IMR-90 (cell line): ENCODE measurements at regions not wholly inside any gene's neighbourhood (a gene's known extent, or its start where the extent isn't known, plus 50 kb on each side); places are given as distances from the start of the nearest gene placed in this dataset.

Experiments
- ATAC-seq: fragments of 200-7000 bp; cut with Tn5 transposase; 2 replicates; pipeline ENCODE4 v1.9.1; 2020; ENCODE audit warnings: low read depth, mild to moderate bottlenecking, moderate library complexity
- BruUV-seq: library from RNA; stranded (reverse); fragments of 400-500 nt; replicated peaks from 2 replicates; lab custom pipeline; 2021; lab: Mats Ljungman, UMichigan
- CTCF ChIA-PET: fragments of 300-600 bp; formaldehyde crosslinking; extraction: SDS; loops from one replicate; lab custom pipeline; 2021; ENCODE audit warnings: antibody characterized with exemption; lab: Yijun Ruan, JAX
- POLR2A ChIA-PET: fragments of 300-600 bp; sonication (Branson Sonifier 250); formaldehyde crosslinking; loops from one replicate; lab custom pipeline; 2022; ENCODE audit warnings: antibody characterized with exemption; ENCODE audit not compliant: unreplicated experiment; lab: Charles Lee
- DNase-seq: peaks from one replicate; pipeline ENCODE4 v3.0.0; 2013
- H2AFZ ChIP-seq: replicated peaks from 2 replicates; pipeline ENCODE3; 2013; ENCODE audit warnings: low read length, mild to moderate bottlenecking; ENCODE audit not compliant: poor library complexity
- H2AK5ac ChIP-seq: 2 replicates; pipeline ENCODE4 v1.6.1; 2013; ENCODE audit warnings: low read depth, low read length, inconsistent platforms
- H2AK9ac ChIP-seq: replicated peaks from 2 replicates; pipeline ENCODE3; 2013; ENCODE audit warnings: mild to moderate bottlenecking, low read depth, low read length, moderate library complexity; ENCODE audit not compliant: poor library complexity
- H2BK120ac ChIP-seq: 2 replicates; pipeline ENCODE4 v1.6.1; 2013; ENCODE audit warnings: low read depth, low read length, inconsistent platforms
- H2BK15ac ChIP-seq: 3 replicates; pipeline ENCODE4 v1.6.1; 2013; ENCODE audit warnings: low read depth, low read length, inconsistent platforms
- H2BK20ac ChIP-seq: 2 replicates; pipeline ENCODE4 v1.6.1; 2013; ENCODE audit warnings: low read depth, mild to moderate bottlenecking, inconsistent platforms, low read length, moderate library complexity
- H2BK5ac ChIP-seq: 2 replicates; pipeline ENCODE4 v1.6.1; 2013; ENCODE audit warnings: mild to moderate bottlenecking, low read depth, low read length, inconsistent platforms; ENCODE audit not compliant: poor library complexity, severe bottlenecking
- H3K14ac ChIP-seq: replicated peaks from 2 replicates; pipeline ENCODE4 v1.6.1; 2013; ENCODE audit warnings: low read depth, low read length, inconsistent platforms
- H3K18ac ChIP-seq: 2 replicates; pipeline ENCODE4 v1.6.1; 2013; ENCODE audit warnings: low read depth, low read length, control low read depth
- H3K23ac ChIP-seq: 2 replicates; pipeline ENCODE4 v1.6.1; 2013; ENCODE audit warnings: low read depth, low read length, inconsistent platforms
- H3K27ac ChIP-seq: 2 replicates; pipeline ENCODE4 v1.5.1; 2013; ENCODE audit warnings: mild to moderate bottlenecking, control low read depth, low read length; ENCODE audit not compliant: insufficient read depth
- H3K27me3 ChIP-seq: 2 replicates; pipeline ENCODE4 v1.6.1; 2013; ENCODE audit warnings: low read length; ENCODE audit not compliant: control insufficient read depth, insufficient read depth
- H3K36me3 ChIP-seq: 2 replicates; pipeline ENCODE4 v1.6.1; 2013; ENCODE audit warnings: low read length, mixed read lengths; ENCODE audit not compliant: control insufficient read depth, insufficient read depth
- H3K4ac ChIP-seq: 2 replicates; pipeline ENCODE4 v1.6.1; 2013; ENCODE audit warnings: low read depth, low read length, inconsistent platforms
- H3K4me1 ChIP-seq: 2 replicates; pipeline ENCODE4 v1.6.1; 2013; ENCODE audit warnings: low read length, mixed read lengths; ENCODE audit not compliant: control insufficient read depth, insufficient read depth
- H3K4me2 ChIP-seq: 2 replicates; pipeline ENCODE4 v1.6.1; 2013; ENCODE audit warnings: low read depth, mild to moderate bottlenecking, control low read depth, low read length, moderate library complexity
- H3K4me3 ChIP-seq: 2 replicates; pipeline ENCODE4 v1.5.1; 2013; ENCODE audit warnings: low read depth, mild to moderate bottlenecking, control low read depth, low read length, moderate library complexity; ENCODE audit not compliant: insufficient read depth
- H3K56ac ChIP-seq: 2 replicates; pipeline ENCODE4 v1.6.1; 2013; ENCODE audit warnings: low read length, inconsistent platforms; ENCODE audit not compliant: insufficient read depth; ENCODE audit errors: extremely low read depth
- H3K79me1 ChIP-seq, 2 experiments: 2 replicates each; pipeline ENCODE4 v1.6.1; 2013; ENCODE audit warnings: low read length in 2 of 2, inconsistent platforms in 1 of 2, low read depth in 1 of 2
- H3K9ac ChIP-seq: 2 replicates; pipeline ENCODE4 v1.6.1; 2013; ENCODE audit warnings: low read depth, low read length, control low read depth
- H3K9me1 ChIP-seq: 2 replicates; pipeline ENCODE4 v1.6.1; 2013; ENCODE audit warnings: low read length, inconsistent platforms; ENCODE audit not compliant: insufficient read depth
- H3K9me3 ChIP-seq: 2 replicates; pipeline ENCODE4 v1.6.1; 2013; ENCODE audit warnings: low read length; ENCODE audit not compliant: control insufficient read depth, insufficient read depth
- H4K20me1 ChIP-seq: 2 replicates; pipeline ENCODE4 v1.6.1; 2013; ENCODE audit warnings: low read length, inconsistent platforms; ENCODE audit not compliant: insufficient read depth
- H4K5ac ChIP-seq: 2 replicates; pipeline ENCODE4 v1.6.1; 2013; ENCODE audit warnings: mild to moderate bottlenecking, low read depth, low read length, control low read depth
- H4K8ac ChIP-seq, 2 experiments: 2 replicates each; pipeline ENCODE4 v1.6.1; 2013; ENCODE audit warnings: low read depth in 2 of 2, low read length in 2 of 2, control low read depth in 1 of 2, inconsistent platforms in 1 of 2
- H4K91ac ChIP-seq: 2 replicates; pipeline ENCODE4 v1.6.1; 2013; ENCODE audit warnings: low read depth, low read length, inconsistent platforms; ENCODE audit not compliant: insufficient read depth
- CEBPB ChIP-seq: IDR thresholded peaks from 2 replicates; pipeline ENCODE4 v1.6.1; 2012; ENCODE audit warnings: low read depth, low read length, improper control_type of control experiment
- CHD1 ChIP-seq: IDR thresholded peaks from 2 replicates; pipeline ENCODE4 v1.6.1; 2012; ENCODE audit warnings: low read depth, low read length, improper control_type of control experiment
- FOS ChIP-seq: fragments of 150-350 bp; IDR thresholded peaks from 2 replicates; pipeline ENCODE4 v1.6.1; 2016; ENCODE audit warnings: low read depth, low read length
- MAFK ChIP-seq: IDR thresholded peaks from 2 replicates; pipeline ENCODE4 v1.6.1; 2012; ENCODE audit warnings: low read depth, low read length, improper control_type of control experiment
- MAZ ChIP-seq: IDR thresholded peaks from 2 replicates; pipeline ENCODE4 v1.6.1; 2012; ENCODE audit warnings: low read depth, mild to moderate bottlenecking, low read length, improper control_type of control experiment, moderate library complexity, borderline replicate concordance
- NFE2L2 ChIP-seq: fragments of 150-350 bp; IDR thresholded peaks from 2 replicates; pipeline ENCODE4 v1.6.1; 2016; ENCODE audit warnings: low read depth, mild to moderate bottlenecking, low read length
- POLR2A ChIP-seq: IDR thresholded peaks from 2 replicates; pipeline ENCODE4 v1.6.1; 2012; ENCODE audit warnings: mild to moderate bottlenecking, low read depth, low read length
- RAD21 ChIP-seq: IDR thresholded peaks from 2 replicates; pipeline ENCODE4 v1.6.1; 2012; ENCODE audit warnings: low read length, improper control_type of control experiment
- RCOR1 ChIP-seq: IDR thresholded peaks from 2 replicates; pipeline ENCODE4 v1.6.1; 2012; ENCODE audit warnings: mild to moderate bottlenecking, low read length, improper control_type of control experiment; ENCODE audit not compliant: insufficient replicate concordance
- RFX5 ChIP-seq: IDR thresholded peaks from 2 replicates; pipeline ENCODE4 v1.8.0; 2012; ENCODE audit warnings: low read depth, mild to moderate bottlenecking, low read length, moderate library complexity
- SMC3 ChIP-seq: fragments of 150-350 bp; IDR thresholded peaks from 2 replicates; pipeline ENCODE4 v1.6.1; 2016; ENCODE audit warnings: low read depth, mild to moderate bottlenecking, antibody characterized with exemption, low read length, moderate library complexity
- WGBS, 2 experiments: methylation state at CpG; one replicate each; pipeline versions ENCODE4 v1.1.5 to v1.1.7; 2013; ENCODE audit warnings: missing lambda C conversion rate in 2 of 2; ENCODE audit not compliant: insufficient read length in 1 of 2; ENCODE audit errors: extremely low coverage in 2 of 2; 5-methylcytosine and 5-hydroxymethylcytosine counted together
- dilution Hi-C: fragments of 300-500 bp; cut with HindIII; formaldehyde crosslinking; loops from one replicate; pipeline ENCODE4 v1.14.3; 2018; ENCODE audit warnings: low sequenced_read_pairs; ENCODE audit not compliant: unreplicated experiment
- in situ Hi-C: fragments of 300-500 bp; cut with MboI; formaldehyde crosslinking; loops from 3 replicates; pipeline ENCODE4 v1.14.3; 2019; ENCODE audit warnings: low sequenced_read_pairs, inconsistent platforms, mixed read lengths
- intact Hi-C: fragments of 100-400 bp; cut with micrococcal nuclease; formaldehyde crosslinking; loops from 2 replicates; pipeline ENCODE4 v1.10.0; 2022
- TF ChIP-seq, protein P1 (sequence below): fragments of 150-350 bp; IDR thresholded peaks from 2 replicates; pipeline ENCODE4 v1.6.1; 2016; ENCODE audit warnings: low read depth, mild to moderate bottlenecking, low read length, moderate library complexity, borderline replicate concordance
- TF ChIP-seq, protein P2 (sequence below): fragments of 150-350 bp; IDR thresholded peaks from 2 replicates; pipeline ENCODE4 v1.6.1; 2017; ENCODE audit warnings: mild to moderate bottlenecking, antibody characterized with exemption, low read length, low read depth
- TF ChIP-seq, protein P3 (sequence below): conservative IDR thresholded peaks from 2 replicates; pipeline ENCODE4 v1.5.1; 2012; ENCODE audit warnings: mild to moderate bottlenecking, low read depth, low read length, improper control_type of control experiment

DNA sequence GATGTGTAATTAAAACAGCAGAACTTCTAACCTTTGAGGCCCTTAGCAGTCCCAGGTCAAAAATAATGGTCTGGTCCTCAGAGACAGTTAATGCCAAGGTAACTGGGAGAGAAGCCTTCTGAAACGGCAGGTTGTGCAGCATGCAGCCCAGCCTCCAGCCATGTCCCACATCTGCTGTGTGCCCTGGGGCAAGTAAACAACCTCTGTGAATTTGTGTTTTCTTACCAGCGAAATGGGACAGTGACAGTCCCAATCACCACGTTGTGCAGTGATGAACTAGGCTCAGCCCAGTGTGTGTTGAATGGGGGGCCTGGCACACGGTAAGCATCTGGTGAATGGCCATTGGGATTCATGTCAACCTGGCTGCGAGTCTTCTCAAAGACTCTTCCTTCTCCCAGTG lies 61.2 kb downstream of the EMX2 start:
- dilution Hi-C loops (no loop called here), intact Hi-C loops (no loop called here), in situ Hi-C loops (no loop called here)
- H3K9ac ChIP-seq = no peak overlapping the region
- TF ChIP-seq CEBPB (no peak), RAD21 (no peak), FOS (no peak), MAFK (no peak), RCOR1 (no peak), CHD1 (no peak), RFX5 (no peak), SMC3 (no peak), POLR2A (no peak), NFE2L2 (no peak), MAZ (no peak)
- TF ChIP-seq, protein P1, sequence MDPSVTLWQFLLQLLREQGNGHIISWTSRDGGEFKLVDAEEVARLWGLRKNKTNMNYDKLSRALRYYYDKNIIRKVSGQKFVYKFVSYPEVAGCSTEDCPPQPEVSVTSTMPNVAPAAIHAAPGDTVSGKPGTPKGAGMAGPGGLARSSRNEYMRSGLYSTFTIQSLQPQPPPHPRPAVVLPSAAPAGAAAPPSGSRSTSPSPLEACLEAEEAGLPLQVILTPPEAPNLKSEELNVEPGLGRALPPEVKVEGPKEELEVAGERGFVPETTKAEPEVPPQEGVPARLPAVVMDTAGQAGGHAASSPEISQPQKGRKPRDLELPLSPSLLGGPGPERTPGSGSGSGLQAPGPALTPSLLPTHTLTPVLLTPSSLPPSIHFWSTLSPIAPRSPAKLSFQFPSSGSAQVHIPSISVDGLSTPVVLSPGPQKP = no peak
- TF ChIP-seq, protein P2, sequence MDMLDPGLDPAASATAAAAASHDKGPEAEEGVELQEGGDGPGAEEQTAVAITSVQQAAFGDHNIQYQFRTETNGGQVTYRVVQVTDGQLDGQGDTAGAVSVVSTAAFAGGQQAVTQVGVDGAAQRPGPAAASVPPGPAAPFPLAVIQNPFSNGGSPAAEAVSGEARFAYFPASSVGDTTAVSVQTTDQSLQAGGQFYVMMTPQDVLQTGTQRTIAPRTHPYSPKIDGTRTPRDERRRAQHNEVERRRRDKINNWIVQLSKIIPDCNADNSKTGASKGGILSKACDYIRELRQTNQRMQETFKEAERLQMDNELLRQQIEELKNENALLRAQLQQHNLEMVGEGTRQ = no peak
- TF ChIP-seq, protein P3, sequence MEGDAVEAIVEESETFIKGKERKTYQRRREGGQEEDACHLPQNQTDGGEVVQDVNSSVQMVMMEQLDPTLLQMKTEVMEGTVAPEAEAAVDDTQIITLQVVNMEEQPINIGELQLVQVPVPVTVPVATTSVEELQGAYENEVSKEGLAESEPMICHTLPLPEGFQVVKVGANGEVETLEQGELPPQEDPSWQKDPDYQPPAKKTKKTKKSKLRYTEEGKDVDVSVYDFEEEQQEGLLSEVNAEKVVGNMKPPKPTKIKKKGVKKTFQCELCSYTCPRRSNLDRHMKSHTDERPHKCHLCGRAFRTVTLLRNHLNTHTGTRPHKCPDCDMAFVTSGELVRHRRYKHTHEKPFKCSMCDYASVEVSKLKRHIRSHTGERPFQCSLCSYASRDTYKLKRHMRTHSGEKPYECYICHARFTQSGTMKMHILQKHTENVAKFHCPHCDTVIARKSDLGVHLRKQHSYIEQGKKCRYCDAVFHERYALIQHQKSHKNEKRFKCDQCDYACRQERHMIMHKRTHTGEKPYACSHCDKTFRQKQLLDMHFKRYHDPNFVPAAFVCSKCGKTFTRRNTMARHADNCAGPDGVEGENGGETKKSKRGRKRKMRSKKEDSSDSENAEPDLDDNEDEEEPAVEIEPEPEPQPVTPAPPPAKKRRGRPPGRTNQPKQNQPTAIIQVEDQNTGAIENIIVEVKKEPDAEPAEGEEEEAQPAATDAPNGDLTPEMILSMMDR = no peak
- no peak overlapping the region for H3K18ac ChIP-seq
- no peaks in the 10 kb centered on the region for H3K9me1 ChIP-seq
- no peak overlapping the region for H2BK20ac ChIP-seq
- ChIA-PET POLR2A (no interaction called here), CTCF (no interaction called here)
- H3K36me3 ChIP-seq = no peaks in the 10 kb centered on the region
- WGBS, 2 experiments = 63% methylated on average over 2 of the region's 5 CpGs; no CpG with 5 or more reads in 1 of the 2 experiments
- H3K23ac ChIP-seq = no peak overlapping the region
- H3K56ac ChIP-seq = no peak overlapping the region
- H3K27me3 ChIP-seq = no peaks in the 10 kb centered on the region
- H3K14ac ChIP-seq = no peak overlapping the region
- H3K4me2 ChIP-seq = no peak overlapping the region
- no peak for DNase-seq
- no peak overlapping the region for H2AFZ ChIP-seq
- H3K79me1 ChIP-seq = no peaks in the 10 kb centered on the region
- H3K9me3 ChIP-seq = peaks cover 34% of the 10 kb centered on the region
- no peak overlapping the region for H4K5ac ChIP-seq
- no peaks in the 10 kb centered on the region for H4K20me1 ChIP-seq
- no peak overlapping the region for H2AK5ac ChIP-seq
- H4K8ac ChIP-seq = no peak overlapping the region
- no peak for ATAC-seq
- H3K4me3 ChIP-seq = no peak overlapping the region
- H3K27ac ChIP-seq = no peak overlapping the region
- H2BK120ac ChIP-seq = no peak overlapping the region
- H3K4ac ChIP-seq = no peak overlapping the region
- BruUV-seq = no TSS peak
- no peak overlapping the region for H2AK9ac ChIP-seq
- H4K91ac ChIP-seq = no peak overlapping the region
- no peak overlapping the region for H2BK15ac ChIP-seq
- H3K4me1 ChIP-seq = no peaks in the 10 kb centered on the region
- no peak overlapping the region for H2BK5ac ChIP-seq
